GM12865 (cell line): ENCODE measurements at regions not wholly inside any gene's neighbourhood (a gene's known extent, or its start where the extent isn't known, plus 50 kb on each side); places are given as distances from the start of the nearest gene placed in this dataset.

Experiments used
- DNase-seq: peaks from one replicate; pipeline ENCODE4 v3.0.0; 2010; ENCODE audit warnings: low read depth
- H3K4me3 ChIP-seq: 2 replicates; pipeline ENCODE4 v1.5.1; 2011; ENCODE audit warnings: mild to moderate bottlenecking, low read depth, low read length, control low read depth
- CTCF ChIP-seq: IDR thresholded peaks from 2 replicates; pipeline ENCODE4 v1.5.1; 2011; ENCODE audit warnings: low read length, control low read depth, low read depth, inconsistent platforms; ENCODE audit not compliant: insufficient read depth; ENCODE audit errors: missing control alignments

- no peak overlapping the region for H3K4me3 ChIP-seq
- DNase-seq: no peak
- no peak for TF ChIP-seq CTCF
Observed at GRCh38 chr2:16105669-16106281, 165.4 kb downstream of the MYCN start.

GRCh38 chr2:16104949-16105668 is 164.8 kb downstream of the MYCN start:
- DNase-seq: no peak
- H3K4me3 ChIP-seq: no peak overlapping the region
- no peak for TF ChIP-seq CTCF

GRCh38 chr2:16104315-16104948 is 164.1 kb downstream of the MYCN start:
- TF ChIP-seq CTCF: no peak
- no peak for DNase-seq
- no peak overlapping the region for H3K4me3 ChIP-seq

- no peak overlapping the region for H3K4me3 ChIP-seq
- DNase-seq: no peak
- TF ChIP-seq CTCF: no peak
Observed at GRCh38 chr2:16103614-16104314, 163.4 kb downstream of the MYCN start.

GRCh38 chr2:16102976-16103380 is 162.6 kb downstream of the MYCN start:
- no peak for DNase-seq
- H3K4me3 ChIP-seq: no peak overlapping the region
- TF ChIP-seq CTCF: no peak

- no peak overlapping the region for H3K4me3 ChIP-seq
Observed at GRCh38 chr2:16102358-16102975, 162.1 kb downstream of the MYCN start.

More at GRCh38 chr2:16102358-16102975, 162.1 kb downstream of the MYCN start:
- no peak for TF ChIP-seq CTCF
- DNase-seq: no peak
